HG03060 (cell line): ENCODE measurements at regions not wholly inside any gene's neighbourhood (a gene's known extent, or its start where the extent isn't known, plus 50 kb on each side); places are given as distances from the start of the nearest gene placed in this dataset.
"Not testable (repeated sequence)": the region's sequence is repeated elsewhere in the genome, so short reads cannot be mapped to it uniquely, and the experiment has no call there.

Experiments
- ATAC-seq: cut with Tn5 transposase; IDR thresholded peaks from one replicate; pipeline ENCODE4 v1.9.1; 2021; ENCODE audit warnings: low read depth, moderate number of reproducible peaks; ENCODE audit not compliant: unreplicated experiment

- ATAC-seq = no peak
Observed at GRCh38 chr2:176423819-176424218, 154.6 kb downstream of the MTX2 start.

- ATAC-seq = no peak
Observed at GRCh38 chr2:176424746-176425145, 155.5 kb downstream of the MTX2 start.

- ATAC-seq = no peak
Observed at GRCh38 chr2:176427549-176427948, 158.3 kb downstream of the MTX2 start.

- not testable (repeated sequence) for ATAC-seq
Observed at GRCh38 chr2:176428944-176429469, 159.8 kb downstream of the MTX2 start.

GRCh38 chr2:176432434-176432833 lies 163.2 kb downstream of the MTX2 start:
- no peak for ATAC-seq

GRCh38 chr2:176435729-176436128 lies 166.5 kb downstream of the MTX2 start:
- no peak for ATAC-seq

GRCh38 chr2:176443946-176444345 lies 174.7 kb downstream of the MTX2 start:
- ATAC-seq = no peak

GRCh38 chr2:176445956-176446355 lies 176.7 kb downstream of the MTX2 start:
- no peak for ATAC-seq

GRCh38 chr2:176446718-176447414 lies 177.6 kb downstream of the MTX2 start:
- ATAC-seq = no peak

- no peak for ATAC-seq
Observed at GRCh38 chr2:176447616-176448015, 178.4 kb downstream of the MTX2 start.

- no peak for ATAC-seq
Observed at GRCh38 chr2:176449852-176450251, 180.6 kb downstream of the MTX2 start.

- ATAC-seq = no peak
Observed at GRCh38 chr2:176453784-176454183, 184.5 kb downstream of the MTX2 start.

- no peak for ATAC-seq
Observed at GRCh38 chr2:176454893-176455815, 185.9 kb downstream of the MTX2 start.

GRCh38 chr2:176455816-176456291 lies 186.6 kb downstream of the MTX2 start:
- ATAC-seq = no peak

GRCh38 chr2:176457481-176457880 lies 188.2 kb downstream of the MTX2 start:
- no peak for ATAC-seq

- ATAC-seq = no peak
Observed at GRCh38 chr2:176461098-176461808, 192.0 kb downstream of the MTX2 start.

GRCh38 chr2:176461809-176462670 lies 192.8 kb downstream of the MTX2 start:
- no peak for ATAC-seq

- ATAC-seq = no peak
Observed at GRCh38 chr2:176463546-176463945, 194.3 kb downstream of the MTX2 start.

GRCh38 chr2:176464886-176465564 lies 195.8 kb downstream of the MTX2 start:
- no peak for ATAC-seq
